Muscle layer of duodenum (tissue), 2 donors: ENCODE measurements at regions not wholly inside any gene's neighbourhood (a gene's known extent, or its start where the extent isn't known, plus 50 kb on each side); places are given as distances from the start of the nearest gene placed in this dataset.
"Not testable (repeated sequence)": the region's sequence is repeated elsewhere in the genome, so short reads cannot be mapped to it uniquely, and the experiment has no call there.

Source experiments
- H3K27ac ChIP-seq: one replicate; pipeline ENCODE4 v1.7.0; 2013; ENCODE audit warnings: mild to moderate bottlenecking, low read length
- H3K27me3 ChIP-seq: one replicate; pipeline ENCODE4 v1.7.0; 2013; ENCODE audit warnings: low read depth, mild to moderate bottlenecking, control low read depth, low read length
- H3K36me3 ChIP-seq, 2 donors: one replicate each; pipeline ENCODE4 v1.7.0; 2013; ENCODE audit warnings: low read length in 2 of 2, control low read depth in 1 of 2, mild to moderate bottlenecking in 1 of 2; ENCODE audit not compliant: insufficient read depth in 2 of 2, control insufficient read depth in 1 of 2
- H3K4me1 ChIP-seq, 2 donors: one replicate each; pipeline ENCODE4 v1.7.0; 2013; ENCODE audit warnings: low read length in 2 of 2, mild to moderate bottlenecking in 2 of 2, control low read depth in 1 of 2, moderate library complexity in 1 of 2; ENCODE audit not compliant: insufficient read depth in 2 of 2, control insufficient read depth in 1 of 2
- H3K4me3 ChIP-seq, 2 donors: one replicate each; pipeline ENCODE4 v1.7.0; 2013; ENCODE audit warnings: low read length in 2 of 2, low read depth in 1 of 2, mild to moderate bottlenecking in 1 of 2
- H3K9me3 ChIP-seq, 2 donors: one replicate each; pipeline ENCODE4 v1.7.0; 2013; ENCODE audit warnings: low read length in 2 of 2, control low read depth in 1 of 2, mild to moderate bottlenecking in 1 of 2; ENCODE audit not compliant: control insufficient read depth in 1 of 2
- donor health status: healthy.

DNA sequence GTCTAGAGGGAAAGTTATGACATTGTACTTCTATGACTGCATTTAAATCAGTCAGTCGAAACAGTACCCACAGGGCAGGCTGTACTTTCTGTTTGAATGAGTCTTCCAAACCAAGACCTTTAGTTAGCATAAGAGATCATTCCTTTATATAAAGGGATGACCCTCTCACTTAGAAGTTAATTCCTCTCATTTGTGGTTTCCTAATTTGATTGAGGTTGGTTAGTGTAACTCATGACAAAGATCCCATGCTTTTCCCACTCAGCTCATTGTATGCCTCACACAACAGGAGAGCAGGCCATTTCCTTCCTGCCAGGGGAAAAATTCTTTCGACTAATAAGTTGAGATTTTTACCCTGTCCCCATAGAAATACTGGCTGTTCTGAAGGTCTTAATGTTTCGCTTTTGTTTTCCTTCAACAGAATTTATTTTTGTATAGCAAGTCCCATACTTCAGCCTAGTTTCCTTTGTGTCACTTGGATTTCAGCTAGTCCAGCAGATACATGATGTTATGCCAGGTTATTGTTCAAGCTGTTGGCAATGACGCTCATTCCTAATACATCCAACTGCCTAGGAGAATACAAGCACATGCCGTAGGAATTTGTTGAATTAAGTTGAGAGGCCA, 500.7 kb downstream of the SPATA31D1 start:
- H3K27ac ChIP-seq: no peak overlapping the region
- H3K4me3 ChIP-seq: no peak overlapping the region

DNA sequence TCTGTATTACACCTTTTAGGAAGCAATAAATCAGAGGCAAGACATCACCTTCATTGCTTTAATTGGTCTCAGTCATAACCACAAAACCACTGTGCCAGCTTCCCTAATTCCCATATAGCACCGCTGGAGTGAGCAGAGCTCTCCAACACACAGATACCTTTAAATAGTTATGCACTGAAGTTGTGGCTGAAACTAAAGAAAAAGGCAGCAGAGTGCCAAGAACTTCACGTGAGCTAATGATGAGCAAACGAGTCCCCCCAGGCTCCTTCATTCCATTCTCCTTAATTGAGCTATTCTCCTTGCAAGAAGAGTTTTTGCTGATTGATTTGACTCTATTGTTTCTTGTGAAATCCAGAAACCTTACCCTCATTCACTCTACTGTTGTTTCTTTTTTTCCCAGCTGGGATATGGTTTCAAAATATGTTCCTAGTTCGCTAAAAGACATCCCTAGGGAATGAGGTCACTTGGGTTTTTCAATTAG, 501.5 kb downstream of the SPATA31D1 start:
- Histone ChIP-seq H3K27me3 (no peaks in the 10 kb centered on the region), H3K27ac (no peak overlapping the region), H3K4me1 (peaks cover 7% of the 10 kb centered on the region in 2 donors), H3K9me3 (no peaks in the 10 kb centered on the region), H3K4me3 (no peak overlapping the region), H3K36me3 (no peaks in the 10 kb centered on the region)

More for the DNA sequence above, 500.7 kb downstream of the SPATA31D1 start:
- Histone ChIP-seq H3K36me3 (no peaks in the 10 kb centered on the region), H3K4me1 (peaks cover 7% of the 10 kb centered on the region in 2 donors), H3K27me3 (no peaks in the 10 kb centered on the region), H3K9me3 (no peaks in the 10 kb centered on the region)

DNA sequence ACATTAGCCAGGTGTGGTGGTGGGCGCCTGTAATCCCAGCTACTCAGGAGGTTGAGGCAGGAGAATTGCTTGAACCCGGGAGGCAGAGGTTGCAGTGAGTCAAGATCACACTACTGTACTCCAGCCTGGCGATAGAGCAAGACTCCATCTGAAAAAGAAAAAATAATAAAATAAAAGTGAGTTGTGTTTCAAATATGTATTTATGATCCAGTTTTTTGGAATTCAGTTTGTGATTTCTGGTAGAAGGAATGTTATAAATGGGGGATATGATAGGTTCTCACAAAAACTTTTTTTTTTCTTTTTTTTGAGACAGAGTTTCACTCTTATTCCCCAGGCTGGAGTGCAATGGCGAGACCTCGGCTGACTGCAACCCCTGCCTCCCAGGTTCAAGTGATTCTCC, 502.2 kb downstream of the SPATA31D1 start:
- not testable (repeated sequence) for H3K4me1 ChIP-seq, H3K27ac ChIP-seq, H3K9me3 ChIP-seq, H3K27me3 ChIP-seq, H3K36me3 ChIP-seq, H3K4me3 ChIP-seq

DNA sequence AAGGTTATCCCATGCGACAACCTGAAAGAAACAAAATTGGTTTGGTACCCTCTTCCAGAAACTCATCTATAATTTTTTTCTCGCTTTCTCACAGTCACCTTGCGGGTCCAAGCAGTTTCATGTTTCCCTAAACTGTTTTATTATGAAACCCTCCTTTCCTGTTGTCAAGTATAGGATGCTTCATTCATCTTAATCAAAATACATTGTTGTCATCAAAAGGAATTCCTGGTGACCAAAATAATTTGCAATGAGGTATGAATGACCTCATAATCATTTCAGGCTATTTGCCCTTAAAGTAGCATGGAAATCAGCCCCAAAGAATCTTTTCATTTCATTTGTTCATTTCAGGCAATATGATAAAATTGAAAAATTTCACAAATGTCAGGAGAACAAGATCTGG, 503.0 kb downstream of the SPATA31D1 start:
- H3K4me1 ChIP-seq: peaks cover 7% of the 10 kb centered on the region in 2 donors
- H3K27ac ChIP-seq: no peak overlapping the region
- no peaks in the 10 kb centered on the region for H3K9me3 ChIP-seq
- no peaks in the 10 kb centered on the region for H3K36me3 ChIP-seq
- no peak overlapping the region for H3K4me3 ChIP-seq
- H3K27me3 ChIP-seq: no peaks in the 10 kb centered on the region

DNA sequence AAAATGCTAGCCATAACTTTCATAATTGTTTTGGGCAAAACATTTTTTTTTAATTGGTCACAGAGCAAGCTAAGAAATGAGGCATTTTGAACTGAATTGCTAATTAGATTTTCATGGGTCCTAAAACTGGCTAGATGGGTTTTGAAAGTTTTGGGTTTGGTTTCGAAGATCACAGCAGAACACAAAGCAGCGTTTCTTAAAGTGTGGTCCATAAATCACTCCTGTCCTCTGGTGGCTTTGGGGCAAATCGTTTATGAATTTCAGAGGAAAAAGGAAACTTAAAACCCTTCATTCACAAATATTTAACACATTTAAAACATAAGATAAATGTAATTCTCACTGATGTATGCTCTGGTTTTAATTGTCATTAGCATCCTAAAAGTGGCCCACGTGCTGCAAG, 503.7 kb downstream of the SPATA31D1 start:
- Histone ChIP-seq H3K36me3 (no peaks in the 10 kb centered on the region), H3K9me3 (no peaks in the 10 kb centered on the region), H3K4me3 (no peak overlapping the region), H3K27ac (no peak overlapping the region), H3K4me1 (peaks cover 7% of the 10 kb centered on the region in 2 donors), H3K27me3 (no peaks in the 10 kb centered on the region)

DNA sequence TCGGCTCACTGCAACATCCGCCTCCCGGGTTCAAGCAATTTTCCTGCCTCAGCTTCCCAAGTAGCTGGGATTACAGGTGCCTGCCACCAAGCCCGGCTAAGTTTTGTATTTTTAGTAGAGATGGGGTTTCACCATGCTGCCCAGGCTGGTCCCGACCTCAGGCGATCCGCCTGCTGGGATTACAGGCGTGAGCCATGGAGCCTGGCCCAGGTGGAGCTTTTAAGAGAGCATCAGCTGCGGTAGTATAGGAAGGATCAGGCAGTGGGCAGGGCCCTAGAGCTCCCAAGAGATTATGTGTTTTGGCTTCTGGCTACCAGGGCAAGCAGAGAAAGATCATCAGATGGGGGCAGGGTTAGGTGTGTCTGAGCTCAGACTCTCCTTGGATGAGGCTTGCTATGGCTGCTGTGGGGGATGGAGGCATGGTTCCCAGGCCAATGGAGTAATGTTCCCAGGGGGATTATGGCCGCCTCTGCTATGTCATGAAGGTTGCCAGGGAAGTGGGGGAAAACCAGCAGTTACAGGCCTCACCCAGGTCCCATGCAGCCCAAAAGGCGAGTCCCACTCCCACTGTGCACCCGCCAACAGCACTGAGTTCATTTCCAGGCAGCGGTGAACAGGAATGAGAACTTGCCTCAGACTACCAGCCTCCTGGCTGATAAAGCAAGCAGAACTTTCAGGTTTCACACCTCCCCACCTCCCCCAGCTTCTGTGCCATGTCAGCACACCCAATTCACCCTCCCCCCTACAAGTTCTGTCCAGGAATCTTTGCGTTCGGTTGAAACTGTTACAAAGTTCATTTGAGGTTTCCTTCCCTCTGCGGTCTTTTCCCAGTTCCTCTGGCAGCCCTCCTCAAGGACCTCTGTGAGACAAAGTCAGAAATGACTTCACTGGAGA, 507.6 kb downstream of the SPATA31D1 start:
- H3K27ac ChIP-seq: no peak overlapping the region
- H3K36me3 ChIP-seq: no peaks in the 10 kb centered on the region
- no peaks in the 10 kb centered on the region for H3K9me3 ChIP-seq
- no peaks in the 10 kb centered on the region for H3K4me1 ChIP-seq
- H3K4me3 ChIP-seq: no peak overlapping the region
- H3K27me3 ChIP-seq: no peaks in the 10 kb centered on the region

DNA sequence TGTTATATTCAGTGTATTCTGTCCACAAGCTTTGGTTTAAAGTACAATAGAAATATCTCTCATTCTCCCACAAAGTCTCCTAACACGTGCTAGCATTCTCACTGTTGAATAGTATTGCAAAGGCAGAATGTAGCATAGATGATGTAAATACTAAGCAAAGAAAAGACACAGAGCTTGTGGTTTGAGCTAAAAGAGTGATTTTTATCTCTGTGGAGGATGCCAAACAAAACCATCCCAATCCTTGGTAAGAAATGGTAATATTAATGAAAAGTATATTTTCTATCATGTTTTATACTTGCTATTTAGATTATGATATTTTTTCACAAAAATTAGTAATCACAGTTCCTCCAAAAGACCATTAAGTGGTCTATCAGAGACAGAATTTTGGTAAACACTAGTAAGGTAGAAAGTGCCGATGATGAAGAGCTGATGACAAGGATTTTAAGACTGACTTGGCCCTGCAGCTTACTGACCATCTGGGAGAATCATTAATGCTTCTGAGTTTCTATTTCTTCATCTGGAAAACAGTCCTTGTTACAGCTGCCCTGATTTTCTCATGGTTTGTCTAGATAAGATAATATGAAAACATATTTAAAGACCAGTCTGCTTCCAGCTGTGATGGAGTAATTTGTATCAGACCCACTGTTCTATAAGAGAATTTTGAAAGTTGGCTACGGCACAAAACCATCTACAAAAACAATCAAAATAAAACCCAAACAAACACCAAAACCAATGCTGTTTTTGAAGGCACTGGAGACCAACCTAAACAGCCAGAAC, 510.2 kb downstream of the SPATA31D1 start:
- H3K27ac ChIP-seq: no peak overlapping the region
- H3K9me3 ChIP-seq: no peaks in the 10 kb centered on the region
- no peaks in the 10 kb centered on the region for H3K4me1 ChIP-seq
- H3K36me3 ChIP-seq: no peaks in the 10 kb centered on the region
- no peaks in the 10 kb centered on the region for H3K27me3 ChIP-seq
- no peak overlapping the region for H3K4me3 ChIP-seq

DNA sequence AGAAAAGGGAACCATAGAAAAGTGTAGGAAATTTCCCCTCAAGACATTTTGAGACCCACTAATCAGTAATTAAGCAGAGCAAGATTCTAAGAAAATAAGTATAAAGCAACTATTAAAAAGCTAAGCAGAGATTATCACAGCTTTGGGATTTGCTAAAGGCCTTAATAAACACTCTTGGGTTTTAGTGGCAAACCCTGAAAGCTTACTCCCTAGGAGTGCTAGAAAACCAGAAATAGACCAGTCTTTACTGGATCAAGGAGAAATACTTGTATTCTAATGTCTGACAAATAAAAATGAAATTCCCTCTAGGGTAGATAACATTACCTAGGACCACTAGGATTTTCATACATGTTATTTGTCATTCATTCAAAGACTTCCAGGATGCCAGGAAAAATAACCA, 510.8 kb downstream of the SPATA31D1 start:
- H3K4me1 ChIP-seq: no peaks in the 10 kb centered on the region
- no peaks in the 10 kb centered on the region for H3K36me3 ChIP-seq
- peaks cover 0 to 2% of the 10 kb centered on the region in 2 donors for H3K9me3 ChIP-seq
- H3K27ac ChIP-seq: no peak overlapping the region
- H3K4me3 ChIP-seq: no peak overlapping the region
- no peaks in the 10 kb centered on the region for H3K27me3 ChIP-seq

DNA sequence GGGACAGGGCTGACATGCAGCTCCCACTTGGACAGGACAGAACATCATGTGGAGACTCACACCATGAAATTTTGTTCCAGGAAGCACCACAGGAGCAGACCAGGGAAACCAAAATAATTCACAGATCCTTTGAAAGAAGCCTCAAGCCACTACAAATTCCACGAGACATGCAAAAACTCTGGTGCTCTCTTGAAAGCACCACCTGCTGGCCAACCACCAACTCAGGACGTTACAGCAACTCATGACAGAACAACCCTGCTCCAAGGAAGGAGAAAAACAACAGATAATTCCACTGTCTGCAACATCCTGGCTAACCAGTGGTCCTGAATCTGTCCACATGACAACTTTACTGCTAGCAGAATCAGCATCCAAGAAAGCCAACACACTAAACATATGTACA, 516.0 kb downstream of the SPATA31D1 start:
- no peak overlapping the region for H3K4me3 ChIP-seq
- H3K27me3 ChIP-seq: no peaks in the 10 kb centered on the region
- H3K4me1 ChIP-seq: no peaks in the 10 kb centered on the region
- H3K9me3 ChIP-seq: peaks cover 0 to 6% of the 10 kb centered on the region in 2 donors
- H3K36me3 ChIP-seq: no peaks in the 10 kb centered on the region
- H3K27ac ChIP-seq: no peak overlapping the region

DNA sequence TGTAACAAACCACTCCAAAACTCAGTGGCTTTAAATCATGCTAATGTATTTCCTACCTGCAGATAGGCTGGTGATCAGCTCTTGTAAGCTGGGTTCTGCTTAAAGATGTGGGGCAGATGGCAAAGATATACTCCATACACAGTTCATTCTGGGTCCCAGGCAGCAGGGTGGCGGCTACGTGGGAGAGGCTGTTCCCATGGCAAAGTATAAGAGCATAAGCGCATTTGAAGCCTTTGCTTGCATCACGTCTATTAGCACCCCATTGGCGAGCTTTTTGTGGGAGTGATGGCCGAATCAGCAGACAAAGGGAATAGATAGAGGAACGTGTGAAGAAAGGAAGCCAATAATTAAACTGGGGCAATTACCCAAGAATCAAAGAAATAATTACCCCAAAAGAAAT, 523.1 kb downstream of the SPATA31D1 start:
- peaks cover 0 to 4% of the 10 kb centered on the region in 2 donors for H3K4me1 ChIP-seq
- no peaks in the 10 kb centered on the region for H3K9me3 ChIP-seq
- no peak overlapping the region for H3K27ac ChIP-seq
- H3K36me3 ChIP-seq: no peaks in the 10 kb centered on the region
- H3K27me3 ChIP-seq: no peaks in the 10 kb centered on the region
- H3K4me3 ChIP-seq: no peak overlapping the region

DNA sequence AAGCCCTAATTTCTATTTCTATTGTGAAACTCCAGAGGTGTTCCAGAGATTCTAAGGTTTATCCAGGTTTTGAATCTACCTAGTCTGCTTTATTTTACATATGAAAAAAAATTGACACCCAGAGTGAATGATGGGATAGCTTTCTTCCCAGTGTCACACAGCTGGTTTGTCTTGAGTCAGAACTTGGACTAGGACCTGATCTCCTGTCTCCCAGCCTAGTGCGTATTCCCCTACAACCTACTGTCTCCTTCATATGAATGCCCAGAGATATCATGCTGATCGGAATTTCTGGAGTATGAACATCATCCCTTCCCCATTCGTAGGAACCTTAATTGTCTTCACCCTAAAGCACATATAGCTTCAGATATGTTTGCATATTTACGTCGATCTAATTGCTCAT, 524.2 kb downstream of the SPATA31D1 start:
- no peak overlapping the region for H3K27ac ChIP-seq
- no peaks in the 10 kb centered on the region for H3K36me3 ChIP-seq
- H3K4me1 ChIP-seq: peaks cover 0 to 4% of the 10 kb centered on the region in 2 donors
- peak overlapping the region; percentile 0 to 2 for H3K4me3 ChIP-seq
- no peaks in the 10 kb centered on the region for H3K9me3 ChIP-seq
- no peaks in the 10 kb centered on the region for H3K27me3 ChIP-seq
